ENCODE measurements at regions not wholly inside any gene's neighbourhood (a gene's known extent, or its start where the extent isn't known, plus 50 kb on each side); places are given as distances from the start of the nearest gene placed in this dataset.
"Not testable (repeated sequence)": the region's sequence is repeated elsewhere in the genome, so short reads cannot be mapped to it uniquely, and the experiment has no call there.

DNA sequence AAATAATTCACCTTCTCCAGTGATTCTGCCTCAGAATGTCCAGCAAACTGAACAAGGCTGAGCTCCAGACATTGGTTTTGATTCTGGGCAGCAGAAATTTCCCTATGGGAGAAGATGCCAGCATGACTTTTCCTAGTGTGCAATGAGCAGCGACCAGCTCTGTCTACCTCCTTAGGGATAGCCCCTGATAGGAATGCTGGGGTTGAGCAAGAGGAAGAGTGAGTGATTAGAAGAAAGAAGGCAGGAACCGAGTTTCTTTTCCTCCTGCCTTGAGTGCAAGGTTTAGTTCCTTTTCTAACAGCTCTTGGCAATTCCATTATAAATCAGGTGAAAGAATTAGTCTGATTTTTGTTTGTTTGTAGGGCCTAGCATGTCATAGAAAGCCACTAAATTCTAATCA, 379.0 kb downstream of the DAD1 start:
- no peak overlapping the region for H3K27ac ChIP-seq
- no peak for DNase-seq
- H3K4me1 ChIP-seq, result peaks cover 0 to 5% of the 10 kb centered on the region in 2 donors
- H3K9me3 ChIP-seq, result no peaks in the 10 kb centered on the region
- no peak for ATAC-seq
- TF ChIP-seq, protein P1, sequence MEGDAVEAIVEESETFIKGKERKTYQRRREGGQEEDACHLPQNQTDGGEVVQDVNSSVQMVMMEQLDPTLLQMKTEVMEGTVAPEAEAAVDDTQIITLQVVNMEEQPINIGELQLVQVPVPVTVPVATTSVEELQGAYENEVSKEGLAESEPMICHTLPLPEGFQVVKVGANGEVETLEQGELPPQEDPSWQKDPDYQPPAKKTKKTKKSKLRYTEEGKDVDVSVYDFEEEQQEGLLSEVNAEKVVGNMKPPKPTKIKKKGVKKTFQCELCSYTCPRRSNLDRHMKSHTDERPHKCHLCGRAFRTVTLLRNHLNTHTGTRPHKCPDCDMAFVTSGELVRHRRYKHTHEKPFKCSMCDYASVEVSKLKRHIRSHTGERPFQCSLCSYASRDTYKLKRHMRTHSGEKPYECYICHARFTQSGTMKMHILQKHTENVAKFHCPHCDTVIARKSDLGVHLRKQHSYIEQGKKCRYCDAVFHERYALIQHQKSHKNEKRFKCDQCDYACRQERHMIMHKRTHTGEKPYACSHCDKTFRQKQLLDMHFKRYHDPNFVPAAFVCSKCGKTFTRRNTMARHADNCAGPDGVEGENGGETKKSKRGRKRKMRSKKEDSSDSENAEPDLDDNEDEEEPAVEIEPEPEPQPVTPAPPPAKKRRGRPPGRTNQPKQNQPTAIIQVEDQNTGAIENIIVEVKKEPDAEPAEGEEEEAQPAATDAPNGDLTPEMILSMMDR (IDR thresholded peaks at IDR 0.05), result no peak
- H3K36me3 ChIP-seq, result no peaks in the 10 kb centered on the region
- H3K27me3 ChIP-seq, result no peaks in the 10 kb centered on the region
- intact Hi-C loops (cut with DNase I), result no loop called here
- no peak overlapping the region for H3K4me3 ChIP-seq

GRCh38 chr14:22203036-22203435, 386.0 kb downstream of the DAD1 start:
- Histone ChIP-seq H3K27me3 (no peaks in the 10 kb centered on the region), H3K9me3 (peaks cover 0 to 6% of the 10 kb centered on the region in 2 donors), H3K27ac (no peak overlapping the region), H3K4me1 (no peaks in the 10 kb centered on the region), H3K36me3 (no peaks in the 10 kb centered on the region), H3K4me3 (no peak overlapping the region)
- no peak for DNase-seq
- intact Hi-C loops (cut with DNase I), result no loop called here
- no peak for ATAC-seq
- TF ChIP-seq, protein P1 (IDR thresholded peaks at IDR 0.05), result no peak

- intact Hi-C loops (cut with DNase I), result no loop called here
- no peak for ATAC-seq
- no peaks in the 10 kb centered on the region for H3K4me1 ChIP-seq
- no peaks in the 10 kb centered on the region for H3K36me3 ChIP-seq
- no peak overlapping the region for H3K4me3 ChIP-seq
- peaks cover 0 to 7% of the 10 kb centered on the region in 2 donors for H3K9me3 ChIP-seq
- H3K27ac ChIP-seq, result no peak overlapping the region
- no peaks in the 10 kb centered on the region for H3K27me3 ChIP-seq
- no peak for DNase-seq
- TF ChIP-seq, protein P1 (IDR thresholded peaks at IDR 0.05), result no peak
Observed at GRCh38 chr14:22202313-22202712, 386.7 kb downstream of the DAD1 start.

- ATAC-seq (peak; percentile 90), DNase-seq (peak in 1 of 4 donors; percentile 37)
- no peaks in the 10 kb centered on the region for H3K4me1 ChIP-seq
- intact Hi-C loops (cut with DNase I), result no loop called here
- H3K9me3 ChIP-seq, result peaks cover 0 to 7% of the 10 kb centered on the region in 2 donors
- H3K4me3 ChIP-seq, result no peak overlapping the region
- no peaks in the 10 kb centered on the region for H3K27me3 ChIP-seq
- TF ChIP-seq, protein P1 (IDR thresholded peaks at IDR 0.05), result peak; percentile 51 to 53
- H3K27ac ChIP-seq, result no peak overlapping the region
- H3K36me3 ChIP-seq, result no peaks in the 10 kb centered on the region
Observed at GRCh38 chr14:22200977-22201605, 387.9 kb downstream of the DAD1 start.

DNA sequence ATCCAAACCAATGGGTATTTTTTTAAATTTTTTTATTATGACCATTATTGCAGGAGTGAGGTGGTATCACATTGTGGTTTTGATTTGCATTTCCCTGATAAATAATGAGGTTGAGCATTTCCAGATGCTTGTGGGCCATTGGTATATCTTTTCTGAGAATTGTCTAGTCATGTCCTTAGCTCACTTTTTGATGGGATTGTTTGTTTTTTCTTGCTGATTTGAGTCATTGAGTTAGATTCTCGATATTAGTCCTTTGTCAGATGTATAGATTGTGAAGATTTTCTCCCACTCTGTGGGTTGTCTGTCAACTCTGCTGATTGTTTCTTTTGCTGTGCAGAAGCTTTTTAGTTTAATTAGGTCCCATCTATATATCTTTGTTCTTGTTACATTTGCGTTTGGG, 388.9 kb downstream of the DAD1 start:
- H3K4me3 ChIP-seq; H3K27me3 ChIP-seq; H3K36me3 ChIP-seq; ATAC-seq; H3K9me3 ChIP-seq; DNase-seq; H3K27ac ChIP-seq; H3K4me1 ChIP-seq; intact Hi-C loops (cut with DNase I): not testable (repeated sequence)

- no peaks in the 10 kb centered on the region for H3K36me3 ChIP-seq
- DNase-seq (no peak), ATAC-seq (no peak)
- TF ChIP-seq, protein P1 (IDR thresholded peaks at IDR 0.05), result no peak
- H3K9me3 ChIP-seq, result peaks cover 0 to 7% of the 10 kb centered on the region in 2 donors
- no peaks in the 10 kb centered on the region for H3K4me1 ChIP-seq
- no peak overlapping the region for H3K4me3 ChIP-seq
- H3K27me3 ChIP-seq, result no peaks in the 10 kb centered on the region
- H3K27ac ChIP-seq, result no peak overlapping the region
- intact Hi-C loops (cut with DNase I), result no loop called here
Observed at GRCh38 chr14:22194664-22195063, 394.4 kb downstream of the DAD1 start.

All from left lung (tissue), 4 donors.